GM12878 (cell line): ENCODE measurements at regions not wholly inside any gene's neighbourhood (a gene's known extent, or its start where the extent isn't known, plus 50 kb on each side); places are given as distances from the start of the nearest gene placed in this dataset.

ENCODE experiments used
- ATAC-seq: fragments of 200-7000 bp; cut with Tn5 transposase; 3 replicates; pipeline ENCODE4 v1.9.1; 2020; ENCODE audit warnings: mild to moderate bottlenecking, moderate library complexity
- BruUV-seq: library from RNA; stranded (reverse); fragments of 400-500 nt; replicated peaks from 2 replicates; lab custom pipeline; 2021; lab: Mats Ljungman, UMichigan
- CTCF ChIA-PET: fragments of 300-600 bp; sonication (Branson Sonifier 250); formaldehyde crosslinking; extraction: SDS; loops from one replicate; lab custom pipeline; 2021; ENCODE audit warnings: inconsistent platforms; lab: Yijun Ruan, JAX
- POLR2A ChIA-PET: fragments of 350-600 bp; formaldehyde crosslinking; extraction: SDS; loops from one replicate; lab custom pipeline; 2021; ENCODE audit warnings: inconsistent platforms; lab: Charles Lee
- RAD21 ChIA-PET: fragments of 300-600 bp; sonication (Branson Sonifier 250); formaldehyde crosslinking; loops from one replicate; lab custom pipeline; 2023; ENCODE audit warnings: antibody characterized with exemption; ENCODE audit not compliant: unreplicated experiment; lab: Charles Lee
- SMC1A ChIA-PET: fragments of 300-600 bp; sonication (Branson Sonifier 250); formaldehyde crosslinking; loops from one replicate; lab custom pipeline; 2023; ENCODE audit not compliant: unreplicated experiment, uncharacterized antibody; lab: Charles Lee
- DNase-seq: peaks from one replicate; pipeline ENCODE4 v3.0.0-alpha.2; 2011; ENCODE audit warnings: low read depth, low spot score
- FAIRE-seq: peaks from 3 replicates; lab custom pipeline; 2011; peaks lifted over from hg19 to GRCh38; lab: Jason Lieb, UNC
- H2AFZ ChIP-seq: 2 replicates; pipeline ENCODE4 v1.6.0; 2011; ENCODE audit warnings: low read depth, low read length, control low read depth; ENCODE audit not compliant: control insufficient read depth
- H3K27ac ChIP-seq: 2 replicates; pipeline ENCODE4 v1.5.1; 2011; ENCODE audit warnings: control low read depth; ENCODE audit not compliant: control insufficient read depth, insufficient read depth
- H3K27me3 ChIP-seq, 2 experiments: replicated peaks in 1 of 2; 2 replicates each; pipeline versions ENCODE4 v1.6.0 to v1.6.1; 2011; ENCODE audit warnings: low read length in 1 of 2; ENCODE audit not compliant: control insufficient read depth in 2 of 2, insufficient read depth in 2 of 2
- H3K36me3 ChIP-seq, 2 experiments: 2 replicates each; pipeline ENCODE4 v1.5.1; 2011; ENCODE audit warnings: low read length in 1 of 2; ENCODE audit not compliant: control insufficient read depth in 2 of 2, insufficient read depth in 2 of 2
- H3K4me1 ChIP-seq: 2 replicates; pipeline ENCODE4 v1.6.1; 2011; ENCODE audit warnings: mild to moderate bottlenecking, low read length, moderate library complexity, mixed read lengths; ENCODE audit not compliant: control insufficient read depth, insufficient read depth
- H3K4me2 ChIP-seq: 2 replicates; pipeline ENCODE4 v1.6.0; 2011; ENCODE audit warnings: control low read depth; ENCODE audit not compliant: control insufficient read depth, insufficient read depth
- H3K4me3 ChIP-seq: fragments of 200-600 bp; sonication (generic); 2 replicates; pipeline ENCODE4 v1.5.1; 2016
- H3K79me2 ChIP-seq: 2 replicates; pipeline ENCODE4 v1.6.0; 2011; ENCODE audit warnings: low read length; ENCODE audit not compliant: control insufficient read depth, insufficient read depth
- H3K9ac ChIP-seq: 2 replicates; pipeline ENCODE4 v1.8.0; 2011; ENCODE audit warnings: low read length, control low read depth, mixed read lengths; ENCODE audit not compliant: control insufficient read depth, insufficient read depth
- H3K9me3 ChIP-seq: replicated peaks from 3 replicates; pipeline ENCODE4 v1.5.1; 2011; ENCODE audit warnings: mild to moderate bottlenecking, low read length; ENCODE audit not compliant: control insufficient read depth, insufficient read depth
- H4K20me1 ChIP-seq: 2 replicates; pipeline ENCODE4 v1.6.0; 2011; ENCODE audit not compliant: control insufficient read depth, insufficient read depth
- ATF7 ChIP-seq: fragments of 450-650 bp; IDR thresholded peaks from 2 replicates; pipeline ENCODE4 v1.6.1; 2016; ENCODE audit warnings: low read depth, mild to moderate bottlenecking
- BCL11A ChIP-seq: IDR thresholded peaks from 2 replicates; pipeline ENCODE4 v1.6.1; 2011; ENCODE audit warnings: low read depth, low read length
- BCL3 ChIP-seq: IDR thresholded peaks from 2 replicates; pipeline ENCODE4 v1.6.1; 2011; ENCODE audit warnings: borderline replicate concordance, low read depth, mild to moderate bottlenecking, moderate library complexity, low read length; ENCODE audit not compliant: insufficient read depth, poor library complexity, severe bottlenecking
- BRCA1 ChIP-seq: IDR thresholded peaks from 2 replicates; pipeline ENCODE4 v1.6.1; 2011; ENCODE audit warnings: low read depth, low read length, improper control_type of control experiment
- CBFB ChIP-seq: IDR thresholded peaks from 2 replicates; pipeline ENCODE4 v1.6.1; 2016; ENCODE audit warnings: antibody characterized with exemption, low read depth
- EZH2 ChIP-seq: IDR thresholded peaks from 2 replicates; pipeline ENCODE4 v1.6.1; 2012; ENCODE audit warnings: low read depth, mild to moderate bottlenecking, control low read depth, inconsistent platforms, low read length, borderline replicate concordance; ENCODE audit not compliant: control insufficient read depth
- GABPA ChIP-seq: IDR thresholded peaks from 2 replicates; pipeline ENCODE4 v1.6.1; 2014; ENCODE audit warnings: antibody characterized with exemption, low read depth, mild to moderate bottlenecking, inconsistent platforms
- HDAC6 ChIP-seq: fragments of 200-600 bp; sonication (generic); IDR thresholded peaks from one replicate; pipeline ENCODE4 v1.8.0; 2017; ENCODE audit warnings: antibody characterized with exemption; ENCODE audit not compliant: unreplicated experiment
- IRF4 ChIP-seq: IDR thresholded peaks from 2 replicates; pipeline ENCODE4 v1.6.1; 2011; ENCODE audit warnings: low read depth, low read length
- JUND ChIP-seq: IDR thresholded peaks from 2 replicates; pipeline ENCODE4 v1.6.1; 2012; ENCODE audit warnings: low read depth, mild to moderate bottlenecking, low read length, improper control_type of control experiment, moderate library complexity
- MTA2 ChIP-seq: fragments of 450-650 bp; IDR thresholded peaks from 2 replicates; pipeline ENCODE4 v1.6.1; 2016; ENCODE audit warnings: low read depth, mild to moderate bottlenecking, moderate library complexity
- NBN ChIP-seq: fragments of 450-650 bp; IDR thresholded peaks from 2 replicates; pipeline ENCODE4 v1.6.1; 2016
- PBX3 ChIP-seq: IDR thresholded peaks from 2 replicates; pipeline ENCODE4 v1.6.1; 2011; ENCODE audit warnings: mild to moderate bottlenecking, low read depth, low read length, moderate library complexity; ENCODE audit not compliant: insufficient replicate concordance
- POLR2A ChIP-seq: IDR thresholded peaks from 2 replicates; pipeline ENCODE4 v1.6.1; 2011; ENCODE audit warnings: low read depth, mild to moderate bottlenecking, low read length
- SP1 ChIP-seq: IDR thresholded peaks from one replicate; pipeline ENCODE4 v1.6.1; 2011; ENCODE audit warnings: low read depth, low read length
- USF2 ChIP-seq: IDR thresholded peaks from 2 replicates; pipeline ENCODE4 v1.6.1; 2011; ENCODE audit warnings: low read depth, low read length, improper control_type of control experiment, borderline replicate concordance
- WRNIP1 ChIP-seq: IDR thresholded peaks from 2 replicates; pipeline ENCODE4 v1.6.1; 2011; ENCODE audit warnings: low read depth, low read length, improper control_type of control experiment, borderline replicate concordance
- ZBTB4 ChIP-seq: fragments of 450-650 bp; formaldehyde crosslinking; IDR thresholded peaks from 2 replicates; pipeline ENCODE4 v1.4.0; 2022; ENCODE audit warnings: mild to moderate bottlenecking, moderate library complexity
- ZNF217 ChIP-seq: fragments of 450-650 bp; IDR thresholded peaks from 2 replicates; pipeline ENCODE4 v1.6.1; 2017; ENCODE audit warnings: antibody characterized with exemption, mild to moderate bottlenecking
- WGBS: methylation state at CpG from one replicate; pipeline ENCODE4 v1.1.6; 2016; ENCODE audit warnings: low lambda C conversion rate; ENCODE audit not compliant: insufficient replicate concordance, insufficient coverage; ENCODE audit errors: missing lambda C conversion rate; 5-methylcytosine and 5-hydroxymethylcytosine counted together
- in situ Hi-C: fragments of 300-500 bp; cut with MboI; formaldehyde crosslinking; loops from 9 replicates; pipeline ENCODE4 v1.14.3; 2018; ENCODE audit warnings: mixed read lengths
- intact Hi-C: fragments of 100-400 bp; cut with micrococcal nuclease; formaldehyde crosslinking; loops from one replicate; pipeline ENCODE4 v1.14.2; 2022; ENCODE audit not compliant: unreplicated experiment

- no peak for TF ChIP-seq ZBTB4 (CRISPR knock-in tag)
Measured at GRCh38 chr6:164861967-164862366, 447.4 kb downstream of the C6orf118 start (continued).

- Histone ChIP-seq H3K4me1 (no peaks in the 10 kb centered on the region), H2AFZ (no peak overlapping the region), H3K27me3 (no peaks in the 10 kb centered on the region), H3K9me3 (no peaks in the 10 kb centered on the region), H3K9ac (no peak overlapping the region), H3K79me2 (no peaks in the 10 kb centered on the region), H4K20me1 (no peaks in the 10 kb centered on the region), H3K4me2 (no peak overlapping the region), H3K36me3 (no peaks in the 10 kb centered on the region), H3K4me3 (no peak overlapping the region), H3K27ac (no peak overlapping the region)
- no peak for ATAC-seq
- ChIA-PET RAD21 (no interaction called here), SMC1A (no interaction called here), POLR2A (no interaction called here), CTCF (no interaction called here)
- intact Hi-C loops (no loop called here), in situ Hi-C loops (no loop called here)
- DNase-seq: no peak
- FAIRE-seq: no peak
- no TSS peak for BruUV-seq
- 3% methylated on average over 6 of the region's 6 CpGs for WGBS
- no peak for TF ChIP-seq NBN
- TF ChIP-seq BCL11A: no peak
- no peak for TF ChIP-seq EZH2
- no peak for TF ChIP-seq BCL3
- TF ChIP-seq HDAC6: no peak
- no peak for TF ChIP-seq IRF4
- no peak for TF ChIP-seq WRNIP1
- no peak for TF ChIP-seq CBFB
- no peak for TF ChIP-seq ATF7
- no peak for TF ChIP-seq PBX3
- no peak for TF ChIP-seq BRCA1
- TF ChIP-seq JUND: no peak
- no peak for TF ChIP-seq GABPA
- TF ChIP-seq MTA2: no peak
- TF ChIP-seq SP1: no peak
- TF ChIP-seq ZNF217: no peak
- no peak for TF ChIP-seq POLR2A
- no peak for TF ChIP-seq USF2
Measured at GRCh38 chr6:164859816-164860215, 449.6 kb downstream of the C6orf118 start.
